ENCODE measurements at regions not wholly inside any gene's neighbourhood (a gene's known extent, or its start where the extent isn't known, plus 50 kb on each side); places are given as distances from the start of the nearest gene placed in this dataset.

GRCh38 chr6:168221000-168221399, 98.6 kb downstream of the DACT2 start:
- H3K9me1 ChIP-seq (ENCODE audit: control insufficient read depth, insufficient read depth, low read length): no peaks in the 10 kb centered on the region
- TF ChIP-seq ERF (CRISPR knock-in tag; IDR thresholded peaks at IDR 0.05): no peak
- no peak for TF ChIP-seq ZFX (CRISPR knock-in tag; IDR thresholded peaks at IDR 0.05)
- no peak for TF ChIP-seq CBFA2T2 (conservative IDR thresholded peaks at IDR 0.05)
- TF ChIP-seq PRDM10 (IDR thresholded peaks at IDR 0.05; ENCODE audit: partially characterized antibody): no peak
- no peak for TF ChIP-seq FOXM1 (IDR thresholded peaks at IDR 0.05; ENCODE audit: low read depth)
- no peak for TF ChIP-seq FOXM1 (CRISPR knock-in tag; IDR thresholded peaks at IDR 0.05; ENCODE audit: low read depth)
- TF ChIP-seq GTF2F1 (IDR thresholded peaks at IDR 0.05; ENCODE audit: low read depth, low read length): no peak
- TF ChIP-seq ZNF764 (CRISPR knock-in tag; IDR thresholded peaks at IDR 0.05; ENCODE audit: low read depth): no peak
- TF ChIP-seq GTF2A2 (tag; IDR thresholded peaks at IDR 0.05): no peak
- no peak for TF ChIP-seq SRF (CRISPR knock-in tag; IDR thresholded peaks at IDR 0.05)
- no peak for TF ChIP-seq SMC3 (conservative IDR thresholded peaks at IDR 0.05; ENCODE audit: insufficient read depth, low read depth, low read length)
- TF ChIP-seq CREB1 (IDR thresholded peaks at IDR 0.05): no peak
- TF ChIP-seq CREB1 (CRISPR knock-in tag; IDR thresholded peaks at IDR 0.05): no peak
- no peak for TF ChIP-seq BMI1 (IDR thresholded peaks at IDR 0.05; ENCODE audit: low read length)
- no peak for TF ChIP-seq CXXC5 (CRISPR knock-in tag; IDR thresholded peaks at IDR 0.05)
- no peak for TF ChIP-seq MTA2 (IDR thresholded peaks at IDR 0.05; ENCODE audit: low read depth)
- no peak for TF ChIP-seq NONO (IDR thresholded peaks at IDR 0.05; ENCODE audit: low read depth in 2 of 2, low read length in 1 of 2)
- TF ChIP-seq E4F1 (CRISPR knock-in tag; IDR thresholded peaks at IDR 0.05; ENCODE audit: borderline replicate concordance): no peak
- no peaks in the 10 kb centered on the region for H3K36me3 ChIP-seq (ENCODE audit: control insufficient read depth, insufficient read depth, low read length)
- no peaks in the 10 kb centered on the region for H3K9me3 ChIP-seq (replicated peaks; ENCODE audit: control insufficient read depth, insufficient read depth, low read depth, low read length)
- H3K9ac ChIP-seq (ENCODE audit: insufficient read depth in 1 of 2, low read depth in 2 of 2, low read length in 2 of 2): no peak overlapping the region
- no peak overlapping the region for H2AFZ ChIP-seq (ENCODE audit: low read depth, low read length)
- peaks cover 7% of the 10 kb centered on the region; the same call in 1 of the 2 replicates for H4K20me1 ChIP-seq (replicated peaks; ENCODE audit: control insufficient read depth, insufficient read depth, low read length)
- no peak for ATAC-seq
- no peak for FAIRE-seq
- no peak for DNase-seq (ENCODE audit: extremely low read depth in 1 of 4, low spot score in 3 of 4)
- 0% methylated on average over 5 of the region's 5 CpGs for WGBS (ENCODE audit: insufficient coverage, low coverage, missing lambda C conversion rate)
- POLR2A ChIA-PET: no interaction called here
- CTCF ChIA-PET (ENCODE audit: low intra/inter-chr PET ratio): no interaction called here
- no peaks in the 10 kb centered on the region for H3K4me1 ChIP-seq (replicated peaks in 1 of 2; ENCODE audit: control insufficient read depth in 2 of 2, insufficient read depth in 2 of 2, low read length in 2 of 2)
- H3K27ac ChIP-seq (ENCODE audit: extremely low read depth, low read depth, low read length): no peak overlapping the region
- no peak overlapping the region for H3K4me2 ChIP-seq (ENCODE audit: insufficient read depth, low read length)
- no TSS peak for BruUV-seq (replicated peaks)
- peaks cover 41 to 69% of the 10 kb centered on the region in 2 experiments for H3K27me3 ChIP-seq (ENCODE audit: control insufficient read depth in 2 of 2, insufficient read depth in 2 of 2, low read length in 2 of 2)
- intact Hi-C loops (cut with micrococcal nuclease): no loop called here
- in situ Hi-C loops (cut with MboI): no loop called here
- no peaks in the 10 kb centered on the region for H3K79me2 ChIP-seq (ENCODE audit: control insufficient read depth, insufficient read depth, low read length)
- H3K4me3 ChIP-seq: no peak overlapping the region
